T-cell (primary cell): ENCODE measurements at regions not wholly inside any gene's neighbourhood (a gene's known extent, or its start where the extent isn't known, plus 50 kb on each side); places are given as distances from the start of the nearest gene placed in this dataset.
"Not testable (repeated sequence)": the region's sequence is repeated elsewhere in the genome, so short reads cannot be mapped to it uniquely, and the experiment has no call there.

Source experiments
- ATAC-seq, 4 experiments: fragments of 200-7000 bp in 3 of 4; fragments of 150-1000 bp in 1 of 4; cut with Tn5 transposase; replicated peaks in 1 of 4; 1 replicate in 3 of 4; 2 replicates in 1 of 4; pipeline ENCODE4 v1.10.0; 2021; ENCODE audit warnings: moderate library complexity in 3 of 4, mild to moderate bottlenecking in 2 of 4, moderate number of reproducible peaks in 1 of 4
- CTCF ChIA-PET, 2 donors: fragments of 300-600 bp; sonication (Branson Sonifier 250); formaldehyde crosslinking; loops; one replicate each; lab custom pipeline; 2022; ENCODE audit warnings: antibody characterized with exemption in 2 of 2; lab: Charles Lee
- POLR2A ChIA-PET, 2 donors: fragments of 300-600 bp; sonication (Branson Sonifier 250); formaldehyde crosslinking; loops; one replicate each; lab custom pipeline; 2022; ENCODE audit warnings: antibody characterized with exemption in 2 of 2; lab: Charles Lee
- DNase-seq, 35 experiments: peaks; one replicate each; pipeline versions ENCODE4 v3.0.0 to v3.0.0-alpha.2; 2013 to 2023
- H3K27ac ChIP-seq: one replicate; pipeline ENCODE4 v1.5.1; 2013; ENCODE audit warnings: low read length
- H3K27me3 ChIP-seq, 2 experiments: replicated peaks in 1 of 2; 1 replicate in 1 of 2; 2 replicates in 1 of 2; pipeline versions ENCODE4 v1.6.1 to v1.7.0; 2013; ENCODE audit warnings: low read length in 1 of 2, mixed read lengths in 1 of 2; ENCODE audit not compliant: control insufficient read depth in 2 of 2, insufficient read depth in 2 of 2; ENCODE audit errors: extremely low read depth in 1 of 2
- H3K36me3 ChIP-seq, 2 donors: 1 replicate in 1 of 2; 2 replicates in 1 of 2; pipeline versions ENCODE4 v1.6.1 to v1.7.0; 2013; ENCODE audit warnings: low read length in 1 of 2; ENCODE audit not compliant: control insufficient read depth in 2 of 2, insufficient read depth in 1 of 2; ENCODE audit errors: extremely low read depth in 1 of 2
- H3K4me1 ChIP-seq, 2 experiments: 1 replicate in 1 of 2; 2 replicates in 1 of 2; pipeline versions ENCODE4 v1.6.1 to v1.7.0; 2013; ENCODE audit warnings: low read length in 2 of 2, mixed read lengths in 1 of 2; ENCODE audit not compliant: insufficient read depth in 2 of 2, control insufficient read depth in 1 of 2; ENCODE audit errors: extremely low read depth in 1 of 2
- H3K4me3 ChIP-seq, 2 donors: 1 replicate in 1 of 2; 2 replicates in 1 of 2; pipeline versions ENCODE4 v1.5.1 to v1.7.0; 2013; ENCODE audit warnings: mild to moderate bottlenecking in 2 of 2, low read length in 1 of 2, moderate library complexity in 1 of 2; ENCODE audit not compliant: control insufficient read depth in 1 of 2; ENCODE audit errors: extremely low read depth in 1 of 2
- H3K9me3 ChIP-seq: 2 replicates; pipeline ENCODE4 v1.7.0; 2013
- H3K27ac Mint-ChIP-seq, 2 donors: one replicate each; pipeline ENCODE4 v1.8.0; 2020 to 2021; ENCODE audit warnings: mild to moderate bottlenecking in 2 of 2, mixed read lengths in 2 of 2
- H3K27me3 Mint-ChIP-seq, 2 donors: one replicate each; pipeline ENCODE4 v1.8.0; 2021 to 2022; ENCODE audit warnings: mixed read lengths in 2 of 2
- H3K36me3 Mint-ChIP-seq: one replicate; pipeline ENCODE4 v1.8.0; 2021; ENCODE audit warnings: mixed read lengths
- H3K4me1 Mint-ChIP-seq, 3 donors: one replicate each; pipeline ENCODE4 v1.8.0; 2020 to 2022; ENCODE audit warnings: mixed read lengths in 3 of 3, mild to moderate bottlenecking in 1 of 3
- H3K4me3 Mint-ChIP-seq, 3 donors: one replicate each; pipeline ENCODE4 v1.8.0; 2020 to 2022; ENCODE audit warnings: mild to moderate bottlenecking in 3 of 3, mixed read lengths in 3 of 3, moderate library complexity in 3 of 3
- H3K9me3 Mint-ChIP-seq, 3 donors: one replicate each; pipeline ENCODE4 v1.8.0; 2020 to 2022; ENCODE audit warnings: mixed read lengths in 3 of 3
- WGBS: methylation state at CpG from one replicate; pipeline ENCODE4 v1.1.5; 2013; ENCODE audit warnings: missing lambda C conversion rate; ENCODE audit not compliant: insufficient coverage; 5-methylcytosine and 5-hydroxymethylcytosine counted together

DNA sequence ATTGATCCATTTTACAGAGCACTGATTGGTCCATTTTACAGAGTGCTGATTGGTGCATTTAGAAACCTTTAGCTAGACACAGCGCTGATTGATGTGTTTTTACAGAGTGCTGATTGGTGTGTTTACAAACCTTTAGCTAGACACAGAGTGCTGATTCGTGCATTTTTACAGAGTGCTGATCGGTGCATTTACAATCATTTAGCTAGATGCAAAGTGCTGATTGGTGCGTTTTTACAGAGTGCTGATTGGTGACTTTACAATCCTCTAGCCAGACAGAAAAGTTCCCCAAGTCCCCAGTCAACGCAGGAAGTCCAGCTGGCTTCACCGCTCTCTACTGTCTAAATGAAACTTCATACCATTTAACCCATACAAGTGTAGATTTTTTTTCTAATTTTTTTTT, 228.5 kb upstream of the FIGN start:
- CTCF ChIA-PET, result interaction anchor here in 1 of 2 donors (0.6 kb wide), 1 partner anchor 75 kb away, joined by 3 read pairs; no protein-coding TSS in a partner anchor

DNA sequence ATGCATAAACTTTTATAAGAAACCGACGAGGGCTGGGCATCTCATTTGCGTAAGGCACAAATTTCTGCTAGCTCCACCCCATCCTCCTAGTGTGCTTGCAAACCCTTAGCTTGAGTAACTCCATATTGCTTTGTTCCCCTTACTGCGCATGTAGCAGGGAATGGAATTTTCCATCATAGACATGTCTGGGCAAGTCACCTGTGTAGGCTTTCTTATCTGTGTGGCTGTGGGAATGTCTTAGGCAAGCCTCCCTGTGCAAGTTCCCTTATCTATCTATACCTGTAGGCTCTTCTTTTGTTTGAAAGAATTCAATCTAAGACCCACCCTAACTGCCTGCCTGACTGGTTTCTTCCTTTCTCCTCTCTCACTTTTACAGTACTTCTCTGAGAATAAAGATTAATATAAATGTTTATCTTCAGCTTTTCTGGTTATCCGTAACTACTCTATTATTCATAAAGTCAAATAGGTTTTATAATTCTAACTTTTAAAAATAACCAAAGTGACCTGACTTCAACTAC, 217.6 kb upstream of the FIGN start:
- WGBS, result 100% methylated on average over 1 of the region's 5 CpGs
- no peaks in the 10 kb centered on the region for H3K36me3 ChIP-seq
- H3K27me3 ChIP-seq, result no peaks in the 10 kb centered on the region
- Mint-ChIP-seq H3K27me3 (no peaks in the 10 kb centered on the region), H3K9me3 (peaks cover 0 to 4% (median 0%) of the 10 kb centered on the region in 3 donors), H3K4me3 (no peak overlapping the region), H3K4me1 (no peaks in the 10 kb centered on the region), H3K36me3 (no peaks in the 10 kb centered on the region), H3K27ac (no peak overlapping the region)
- POLR2A ChIA-PET, result no interaction called here
- no peak for ATAC-seq
- no peaks in the 10 kb centered on the region for H3K9me3 ChIP-seq
- H3K4me3 ChIP-seq, result no peak overlapping the region
- H3K4me1 ChIP-seq, result no peaks in the 10 kb centered on the region
- no peak for DNase-seq
- CTCF ChIA-PET, result no interaction called here
- H3K27ac ChIP-seq, result no peak overlapping the region

More for the DNA sequence above, 228.5 kb upstream of the FIGN start:
- not testable (repeated sequence) for H3K4me1 ChIP-seq, H3K27me3 Mint-ChIP-seq, H3K36me3 Mint-ChIP-seq, H3K27ac ChIP-seq, H3K9me3 ChIP-seq, H3K36me3 ChIP-seq, H3K4me1 Mint-ChIP-seq, H3K27ac Mint-ChIP-seq, H3K4me3 Mint-ChIP-seq, ATAC-seq, H3K27me3 ChIP-seq, DNase-seq, H3K4me3 ChIP-seq
- 93% methylated on average over 2 of the region's 6 CpGs for WGBS
- POLR2A ChIA-PET, result interaction anchor here in 1 of 2 donors (0.6 kb wide), 1 partner anchor 47 kb away, joined by 3 read pairs; no protein-coding TSS in a partner anchor
- H3K9me3 Mint-ChIP-seq, result peaks cover 2 to 13% (median 11%) of the 10 kb centered on the region in 3 donors

DNA sequence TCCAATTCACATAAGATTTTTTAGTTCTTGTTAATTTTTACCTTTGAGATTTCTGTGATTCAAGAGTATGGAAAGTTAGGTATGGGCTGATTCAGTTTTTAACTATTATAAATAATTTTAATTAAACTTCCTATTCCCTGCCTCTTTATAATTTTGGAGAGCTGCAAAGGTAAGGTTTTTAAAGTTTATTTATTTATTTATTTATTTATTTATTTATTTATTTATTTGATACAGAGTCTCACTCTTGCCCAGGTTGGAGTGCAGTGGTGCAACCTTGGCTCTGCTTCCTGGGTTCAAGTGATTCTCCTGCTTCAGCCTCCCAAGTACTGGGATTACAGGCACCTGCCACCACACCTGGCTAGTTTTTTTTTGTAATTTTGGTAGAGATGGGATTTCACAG, 215.5 kb upstream of the FIGN start:
- CTCF ChIA-PET, result no interaction called here

DNA sequence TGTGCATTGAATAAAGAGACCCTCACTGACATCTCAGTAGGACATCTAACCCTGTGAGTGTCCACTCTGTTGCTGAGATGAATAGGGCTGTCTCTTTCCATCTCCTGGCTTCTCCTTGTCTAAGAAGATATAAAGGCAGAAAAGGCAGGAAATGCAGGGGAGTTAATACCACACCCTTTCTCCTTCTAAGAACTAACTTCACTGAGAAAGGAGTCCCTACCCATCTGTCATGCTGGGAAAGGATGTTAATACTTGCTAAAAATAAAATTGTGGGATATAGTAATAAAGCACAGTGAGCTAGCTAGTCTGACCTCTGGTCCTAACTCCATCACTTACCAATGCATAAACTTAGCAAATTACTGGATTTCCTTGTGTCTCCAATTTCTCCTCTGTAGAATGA, 213.9 kb upstream of the FIGN start:
- ATAC-seq (no peak), DNase-seq (no peak)
- H3K9me3 ChIP-seq, result no peaks in the 10 kb centered on the region
- no peak overlapping the region for H3K27ac ChIP-seq
- Mint-ChIP-seq H3K27ac (no peak overlapping the region), H3K9me3 (peaks cover 0 to 5% (median 2%) of the 10 kb centered on the region in 3 donors), H3K4me1 (no peaks in the 10 kb centered on the region), H3K27me3 (no peaks in the 10 kb centered on the region), H3K36me3 (no peaks in the 10 kb centered on the region), H3K4me3 (no peak overlapping the region)
- CTCF ChIA-PET, result no interaction called here
- no peak overlapping the region for H3K4me3 ChIP-seq
- POLR2A ChIA-PET, result no interaction called here
- H3K27me3 ChIP-seq, result no peaks in the 10 kb centered on the region
- H3K4me1 ChIP-seq, result no peaks in the 10 kb centered on the region
- no peaks in the 10 kb centered on the region for H3K36me3 ChIP-seq

More for the DNA sequence above, 215.5 kb upstream of the FIGN start:
- no peak overlapping the region for H3K4me3 ChIP-seq
- no peak overlapping the region for H3K27ac Mint-ChIP-seq
- H3K27me3 Mint-ChIP-seq, result no peaks in the 10 kb centered on the region
- no peak for ATAC-seq
- H3K36me3 ChIP-seq, result no peaks in the 10 kb centered on the region
- H3K9me3 ChIP-seq, result no peaks in the 10 kb centered on the region
- no peaks in the 10 kb centered on the region for H3K4me1 Mint-ChIP-seq
- no peak overlapping the region for H3K4me3 Mint-ChIP-seq
- no peaks in the 10 kb centered on the region for H3K27me3 ChIP-seq
- peaks cover 0 to 5% (median 4%) of the 10 kb centered on the region in 3 donors for H3K9me3 Mint-ChIP-seq
- no peaks in the 10 kb centered on the region for H3K36me3 Mint-ChIP-seq
- DNase-seq, result no peak
- H3K4me1 ChIP-seq, result no peaks in the 10 kb centered on the region
- POLR2A ChIA-PET, result no interaction called here
- no peak overlapping the region for H3K27ac ChIP-seq

DNA sequence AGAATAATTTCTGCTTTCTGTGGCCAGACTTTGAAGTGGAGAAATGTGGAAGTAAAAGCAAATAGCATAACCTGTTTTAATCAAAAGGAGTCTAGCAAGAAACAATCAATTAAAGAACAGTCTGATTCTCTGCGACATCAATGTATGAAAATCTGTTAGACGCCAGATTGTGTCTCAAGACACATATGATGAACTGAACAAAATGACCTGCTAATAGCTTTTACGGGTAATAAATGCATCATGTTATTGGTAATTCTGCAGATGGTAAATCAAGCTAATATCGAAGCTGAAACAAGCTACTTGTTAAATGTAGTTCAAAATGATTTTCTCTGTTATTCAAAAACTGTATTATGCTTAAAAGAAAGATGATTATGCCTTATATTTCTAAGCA, 208.5 kb upstream of the FIGN start:
- H3K27me3 Mint-ChIP-seq, result no peaks in the 10 kb centered on the region
- ChIA-PET POLR2A (no interaction called here), CTCF (no interaction called here)
- ATAC-seq, result no peak
- no peak for DNase-seq
- no peaks in the 10 kb centered on the region for H3K27me3 ChIP-seq
- no peaks in the 10 kb centered on the region for H3K4me1 Mint-ChIP-seq
- H3K36me3 ChIP-seq, result no peaks in the 10 kb centered on the region
- H3K36me3 Mint-ChIP-seq, result no peaks in the 10 kb centered on the region
- no peaks in the 10 kb centered on the region for H3K4me1 ChIP-seq
- no peak overlapping the region for H3K27ac Mint-ChIP-seq
- H3K9me3 ChIP-seq, result no peaks in the 10 kb centered on the region
- WGBS, result 100% methylated on average over 2 of the region's 4 CpGs
- H3K27ac ChIP-seq, result no peak overlapping the region
- no peak overlapping the region for H3K4me3 Mint-ChIP-seq
- H3K4me3 ChIP-seq, result no peak overlapping the region
- H3K9me3 Mint-ChIP-seq, result peaks cover 0 to 9% (median 2%) of the 10 kb centered on the region in 3 donors

DNA sequence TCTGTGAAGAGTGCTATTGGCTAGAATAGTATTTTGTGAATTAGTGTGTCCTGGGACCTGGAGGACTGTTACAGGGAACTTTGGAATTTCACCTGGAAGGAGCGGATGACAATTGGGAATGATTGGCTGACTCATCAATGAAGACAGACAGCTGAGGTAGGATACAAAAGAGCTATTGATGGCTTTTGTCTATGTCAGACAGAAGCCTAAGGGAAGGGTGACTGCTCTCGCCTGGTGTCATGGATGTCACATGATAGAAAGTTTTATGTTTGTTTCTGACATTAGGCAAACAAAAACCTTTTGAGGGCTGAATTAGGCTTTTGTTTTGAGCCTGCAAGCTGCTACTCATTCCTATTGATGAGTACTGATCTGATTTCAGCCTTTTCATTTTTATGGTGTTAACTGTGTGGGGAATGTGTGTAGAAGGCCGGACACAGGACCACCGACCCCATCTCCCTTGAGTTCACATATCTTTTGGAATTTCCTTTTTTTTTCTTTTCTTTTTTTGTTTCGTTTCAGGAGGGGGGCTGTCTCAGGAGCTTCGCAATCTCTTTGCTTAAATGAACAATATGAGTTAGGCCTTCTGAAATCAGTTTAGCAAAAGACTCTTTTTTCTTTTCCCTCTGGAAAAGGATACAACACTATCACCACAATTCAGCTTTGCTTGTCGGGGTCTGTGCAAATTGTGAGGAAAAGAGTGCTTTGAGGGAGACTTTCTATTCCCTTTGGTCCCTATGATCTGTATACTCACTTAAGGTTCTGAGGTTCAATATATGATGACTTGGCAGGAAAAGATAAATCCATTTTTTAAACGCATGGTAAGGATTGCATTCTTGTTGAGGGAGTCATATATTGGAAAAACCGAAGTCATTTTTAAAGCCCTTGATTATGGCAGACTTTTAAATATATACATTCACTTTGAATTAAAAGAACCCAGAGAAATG, 207.9 kb upstream of the FIGN start:
- ChIA-PET CTCF (no interaction called here), POLR2A (no interaction called here)
- Histone ChIP-seq H3K27ac (no peak overlapping the region), H3K36me3 (no peaks in the 10 kb centered on the region), H3K4me3 (no peak overlapping the region), H3K27me3 (no peaks in the 10 kb centered on the region), H3K4me1 (no peaks in the 10 kb centered on the region), H3K9me3 (no peaks in the 10 kb centered on the region)
- no peaks in the 10 kb centered on the region for H3K36me3 Mint-ChIP-seq
- ATAC-seq (no peak), DNase-seq (no peak)
- H3K9me3 Mint-ChIP-seq, result peaks cover 0 to 12% (median 2%) of the 10 kb centered on the region in 3 donors
- H3K27me3 Mint-ChIP-seq, result no peaks in the 10 kb centered on the region
- H3K4me1 Mint-ChIP-seq, result no peaks in the 10 kb centered on the region
- H3K27ac Mint-ChIP-seq, result no peak overlapping the region
- 84% methylated on average over 2 of the region's 9 CpGs for WGBS
- no peak overlapping the region for H3K4me3 Mint-ChIP-seq
